ENCODE measurements at regions not wholly inside any gene's neighbourhood (a gene's known extent, or its start where the extent isn't known, plus 50 kb on each side); places are given as distances from the start of the nearest gene placed in this dataset.
"Not testable (repeated sequence)": the region's sequence is repeated elsewhere in the genome, so short reads cannot be mapped to it uniquely, and the experiment has no call there.

GRCh38 chr5:10102706-10103497, 146.8 kb downstream of the ATPSCKMT start:
- Histone ChIP-seq H3K9me2 (ENCODE audit: insufficient read depth, low read length) (no peaks in the 10 kb centered on the region), H2AFZ (ENCODE audit: low read depth, low read length) (no peak overlapping the region), H3K27ac (ENCODE audit: low read length) (no peak overlapping the region), H3K4me3 (ENCODE audit: low read length) (no peak overlapping the region), H3F3A (ENCODE audit: insufficient read depth, low read length, poor library complexity, severe bottlenecking) (no peaks in the 10 kb centered on the region), H3K9me3 (ENCODE audit: low read length) (no peaks in the 10 kb centered on the region), H3K9ac (ENCODE audit: low read length) (no peak overlapping the region), H4K20me1 (ENCODE audit: insufficient read depth) (no peaks in the 10 kb centered on the region), H3K79me2 (replicated peaks; ENCODE audit: insufficient read depth, low read length) (no peaks in the 10 kb centered on the region), H3K27me3 (ENCODE audit: insufficient read depth, low read depth, low read length) (no peaks in the 10 kb centered on the region), H3K4me2 (ENCODE audit: low read length) (no peak overlapping the region), H3K36me3 (ENCODE audit: insufficient read depth, low read length) (no peaks in the 10 kb centered on the region)
- TF ChIP-seq POLR2AphosphoS5 (IDR thresholded peaks at IDR 0.05) = no peak

GRCh38 chr5:10102235-10102634, 147.5 kb downstream of the ATPSCKMT start:
- not testable (repeated sequence) for H3F3A ChIP-seq (ENCODE audit: insufficient read depth, low read length, poor library complexity, severe bottlenecking); H3K4me3 ChIP-seq (ENCODE audit: low read length); H3K36me3 ChIP-seq (ENCODE audit: insufficient read depth, low read length); H3K9me3 ChIP-seq (ENCODE audit: low read length); H2AFZ ChIP-seq (ENCODE audit: low read depth, low read length); H3K9ac ChIP-seq (ENCODE audit: low read length); H3K79me2 ChIP-seq (replicated peaks; ENCODE audit: insufficient read depth, low read length); H3K27me3 ChIP-seq (ENCODE audit: insufficient read depth, low read depth, low read length); H3K27ac ChIP-seq (ENCODE audit: low read length); H3K9me2 ChIP-seq (ENCODE audit: insufficient read depth, low read length); H3K4me2 ChIP-seq (ENCODE audit: low read length); H4K20me1 ChIP-seq (ENCODE audit: insufficient read depth)

- H3K79me2 ChIP-seq (replicated peaks; ENCODE audit: insufficient read depth, low read length) = no peaks in the 10 kb centered on the region
- no peak overlapping the region for H3K9ac ChIP-seq (ENCODE audit: low read length)
- no peak overlapping the region for H3K27ac ChIP-seq (ENCODE audit: low read length)
- no peaks in the 10 kb centered on the region for H3K9me2 ChIP-seq (ENCODE audit: insufficient read depth, low read length)
- no peaks in the 10 kb centered on the region for H3K9me3 ChIP-seq (ENCODE audit: low read length)
- H3K4me3 ChIP-seq (ENCODE audit: low read length) = no peak overlapping the region
- no peak overlapping the region for H2AFZ ChIP-seq (ENCODE audit: low read depth, low read length)
- no peaks in the 10 kb centered on the region for H3F3A ChIP-seq (ENCODE audit: insufficient read depth, low read length, poor library complexity, severe bottlenecking)
- H3K36me3 ChIP-seq (ENCODE audit: insufficient read depth, low read length) = no peaks in the 10 kb centered on the region
- no peak for TF ChIP-seq MXI1 (conservative IDR thresholded peaks at IDR 0.05; ENCODE audit: poor library complexity, severe bottlenecking)
- H3K27me3 ChIP-seq (ENCODE audit: insufficient read depth, low read depth, low read length) = no peaks in the 10 kb centered on the region
- no peak overlapping the region for H3K4me2 ChIP-seq (ENCODE audit: low read length)
- no peaks in the 10 kb centered on the region for H4K20me1 ChIP-seq (ENCODE audit: insufficient read depth)
Measured at GRCh38 chr5:10099548-10099947, 150.1 kb downstream of the ATPSCKMT start.

- no peak overlapping the region for H2AFZ ChIP-seq (ENCODE audit: low read depth, low read length)
- peaks cover 3% of the 10 kb centered on the region for H3K9me3 ChIP-seq (ENCODE audit: low read length)
Measured at GRCh38 chr5:10091701-10092100, 158.0 kb downstream of the ATPSCKMT start.

More at GRCh38 chr5:10091701-10092100, 158.0 kb downstream of the ATPSCKMT start:
- H3K4me2 ChIP-seq (ENCODE audit: low read length) = no peak overlapping the region
- no peak overlapping the region for H3K9ac ChIP-seq (ENCODE audit: low read length)
- no peaks in the 10 kb centered on the region for H3K79me2 ChIP-seq (replicated peaks; ENCODE audit: insufficient read depth, low read length)
- no peaks in the 10 kb centered on the region for H4K20me1 ChIP-seq (ENCODE audit: insufficient read depth)
- H3K9me2 ChIP-seq (ENCODE audit: insufficient read depth, low read length) = no peaks in the 10 kb centered on the region
- H3K36me3 ChIP-seq (ENCODE audit: insufficient read depth, low read length) = no peaks in the 10 kb centered on the region
- H3F3A ChIP-seq (ENCODE audit: insufficient read depth, low read length, poor library complexity, severe bottlenecking) = no peaks in the 10 kb centered on the region
- no peak for TF ChIP-seq TAF1 (IDR thresholded peaks at IDR 0.05; ENCODE audit: low read depth)
- no peak for TF ChIP-seq REST (IDR thresholded peaks at IDR 0.05; ENCODE audit: borderline replicate concordance)
- TF ChIP-seq SMC3 (conservative IDR thresholded peaks at IDR 0.05; ENCODE audit: poor library complexity) = no peak
- H3K4me3 ChIP-seq (ENCODE audit: low read length) = no peak overlapping the region
- H3K27me3 ChIP-seq (ENCODE audit: insufficient read depth, low read depth, low read length) = no peaks in the 10 kb centered on the region
- no peak overlapping the region for H3K27ac ChIP-seq (ENCODE audit: low read length)

All from neural cell (in vitro differentiated cells).